Endothelial cell of umbilical vein (primary cell): ENCODE measurements at regions not wholly inside any gene's neighbourhood (a gene's known extent, or its start where the extent isn't known, plus 50 kb on each side); places are given as distances from the start of the nearest gene placed in this dataset.

ENCODE experiments used
- BruUV-seq: library from RNA; stranded (reverse); fragments of 400-500 nt; replicated peaks from 2 replicates; lab custom pipeline; 2021; lab: Mats Ljungman, UMichigan
- CTCF ChIA-PET: fragments of 300-600, 350-600 bp; sonication (Branson Sonifier 250); formaldehyde crosslinking; loops from one replicate; lab custom pipeline; 2021; ENCODE audit warnings: antibody characterized with exemption, inconsistent platforms; lab: Charles Lee
- POLR2A ChIA-PET: fragments of 300-600, 350-600 bp; sonication (Branson Sonifier 250); formaldehyde crosslinking; loops from one replicate; lab custom pipeline; 2021; ENCODE audit warnings: antibody characterized with exemption, inconsistent platforms; lab: Charles Lee
- DNase-seq: peaks from one replicate; pipeline ENCODE4 v3.0.0-alpha.2; 2011; ENCODE audit warnings: low read depth, low spot score
- FAIRE-seq: peaks from 2 replicates; lab custom pipeline; 2011; peaks lifted over from hg19 to GRCh38; lab: Jason Lieb, UNC
- H2AFZ ChIP-seq: 2 replicates; pipeline ENCODE4 v1.6.0; 2012; ENCODE audit warnings: low read depth, low read length, control low read depth, inconsistent platforms
- H3K27ac ChIP-seq: 2 replicates; pipeline ENCODE4 v1.5.1; 2011; ENCODE audit warnings: low read depth, mild to moderate bottlenecking, control low read depth, low read length, moderate library complexity; ENCODE audit not compliant: insufficient read depth
- H3K27me3 ChIP-seq, 2 experiments: 2 replicates each; pipeline versions ENCODE4 v1.6.0 to v1.6.1; 2011; ENCODE audit warnings: low read length in 2 of 2, mixed read lengths in 1 of 2; ENCODE audit not compliant: control insufficient read depth in 2 of 2, insufficient read depth in 2 of 2
- H3K36me3 ChIP-seq, 2 experiments: 2 replicates in 1 of 2; 3 replicates in 1 of 2; pipeline ENCODE4 v1.5.1; 2011; ENCODE audit warnings: low read length in 2 of 2, mild to moderate bottlenecking in 1 of 2, moderate library complexity in 1 of 2; ENCODE audit not compliant: control insufficient read depth in 2 of 2, insufficient read depth in 2 of 2; ENCODE audit errors: extremely low read depth in 1 of 2
- H3K4me1 ChIP-seq: 3 replicates; pipeline ENCODE4 v1.5.1; 2011; ENCODE audit warnings: mild to moderate bottlenecking, low read length; ENCODE audit not compliant: control insufficient read depth, insufficient read depth; ENCODE audit errors: extremely low read depth
- H3K4me2 ChIP-seq: 2 replicates; pipeline ENCODE4 v1.6.1; 2011; ENCODE audit warnings: low read length, control low read depth, mixed read lengths; ENCODE audit not compliant: insufficient read depth
- H3K4me3 ChIP-seq, 3 experiments: fragments of 200-600 bp in 1 of 3; sonication (generic), shearing (Covaris generic) in 1 of 3; replicated peaks in 1 of 3; 2 replicates each; pipeline ENCODE4 v1.5.1; 2011 to 2016; ENCODE audit warnings: control low read depth in 3 of 3, low read length in 3 of 3, mild to moderate bottlenecking in 2 of 3, inconsistent platforms in 1 of 3, low read depth in 1 of 3, moderate library complexity in 1 of 3; ENCODE audit not compliant: insufficient read depth in 1 of 3
- H3K79me2 ChIP-seq: 2 replicates; pipeline ENCODE4 v1.6.0; 2012; ENCODE audit warnings: low read length, inconsistent platforms; ENCODE audit not compliant: control insufficient read depth, insufficient read depth
- H3K9ac ChIP-seq: replicated peaks from 2 replicates; pipeline ENCODE3; 2011; ENCODE audit warnings: low read length, control low read depth; ENCODE audit not compliant: insufficient read depth; ENCODE audit errors: extremely low read depth
- H3K9me1 ChIP-seq: replicated peaks from 3 replicates; pipeline ENCODE4 v1.6.0; 2011; ENCODE audit warnings: mild to moderate bottlenecking, low read length; ENCODE audit not compliant: control insufficient read depth, insufficient read depth; ENCODE audit errors: extremely low read depth
- H3K9me3 ChIP-seq: replicated peaks from 2 replicates; pipeline ENCODE4 v1.5.1; 2012; ENCODE audit warnings: low read length, inconsistent platforms; ENCODE audit not compliant: control insufficient read depth, insufficient read depth
- H4K20me1 ChIP-seq: replicated peaks from 2 replicates; pipeline ENCODE3; 2011; ENCODE audit warnings: mild to moderate bottlenecking, low read length; ENCODE audit not compliant: control insufficient read depth, insufficient read depth; ENCODE audit errors: extremely low read depth
- CTCF ChIP-seq, 2 donors: IDR thresholded peaks; 1 replicate in 1 of 2; 2 replicates in 1 of 2; pipeline ENCODE4 v1.5.1; 2011; ENCODE audit warnings: low read length in 2 of 2, mild to moderate bottlenecking in 2 of 2, moderate library complexity in 2 of 2, control low read depth in 1 of 2, inconsistent platforms in 1 of 2, low read depth in 1 of 2; ENCODE audit not compliant: insufficient read depth in 1 of 2; ENCODE audit errors: extremely low read depth in 1 of 2
- EZH2 ChIP-seq: IDR thresholded peaks from 2 replicates; pipeline ENCODE4 v1.6.1; 2012; ENCODE audit warnings: borderline replicate concordance, low read depth, mild to moderate bottlenecking, moderate library complexity, low read length, inconsistent platforms; ENCODE audit not compliant: severe bottlenecking
- FOS ChIP-seq: IDR thresholded peaks from 2 replicates; pipeline ENCODE4 v1.6.1; 2011; ENCODE audit warnings: mild to moderate bottlenecking, low read length, moderate library complexity, borderline replicate concordance; ENCODE audit not compliant: insufficient read depth
- GATA2 ChIP-seq: IDR thresholded peaks from 2 replicates; pipeline ENCODE4 v1.7.0; 2011; ENCODE audit warnings: low read depth, mild to moderate bottlenecking, moderate library complexity, mixed read lengths, low read length; ENCODE audit not compliant: insufficient read length, insufficient read depth
- JUN ChIP-seq: IDR thresholded peaks from 2 replicates; pipeline ENCODE4 v1.6.1; 2011; ENCODE audit warnings: borderline replicate concordance, low read depth; ENCODE audit not compliant: insufficient read length, insufficient read depth
- MAX ChIP-seq: IDR thresholded peaks from 2 replicates; pipeline ENCODE4 v1.6.1; 2011; ENCODE audit not compliant: insufficient read depth, insufficient read length
- MYC ChIP-seq: IDR thresholded peaks from one replicate; pipeline ENCODE4 v1.6.1; 2011; ENCODE audit warnings: mild to moderate bottlenecking, low read depth, low read length
- POLR2A ChIP-seq: IDR thresholded peaks from 2 replicates; pipeline ENCODE4 v1.6.1; 2012; ENCODE audit warnings: low read depth, mild to moderate bottlenecking, control low read depth, low read length
- POLR2AphosphoS5 ChIP-seq: IDR thresholded peaks from 2 replicates; pipeline ENCODE4 v1.6.1; 2012; ENCODE audit warnings: low read depth, mild to moderate bottlenecking, control low read depth, low read length, moderate library complexity; ENCODE audit not compliant: insufficient read depth
- dilution Hi-C: fragments of 300-500 bp; cut with MboI; formaldehyde crosslinking; loops from one replicate; pipeline ENCODE4 v1.15.0; 2019; ENCODE audit warnings: low sequenced_read_pairs; ENCODE audit not compliant: extremely low pct_ligation_motif_present
- intact Hi-C: fragments of 100-400 bp; cut with micrococcal nuclease; formaldehyde crosslinking; loops from one replicate; pipeline ENCODE4 v1.10.0; 2022

DNA sequence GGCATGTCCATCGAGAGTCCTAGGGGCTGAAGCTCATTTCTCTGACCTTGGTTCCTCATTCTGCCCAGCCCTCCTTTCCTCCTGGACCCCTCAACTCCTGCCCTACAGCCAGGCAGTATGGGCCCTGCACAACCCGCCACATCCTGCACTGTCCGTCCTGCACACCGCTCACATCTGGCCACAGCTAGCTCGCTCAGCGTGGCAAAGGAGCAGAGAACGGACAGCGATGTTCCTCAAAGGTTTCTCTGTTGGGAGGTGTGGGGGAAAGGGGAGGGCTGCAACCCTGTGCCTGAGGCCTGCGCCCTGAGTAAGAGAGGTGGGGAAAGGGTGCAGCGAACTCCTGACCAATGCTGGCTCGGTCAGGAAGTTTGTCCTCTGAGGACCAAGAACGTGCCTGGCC is 90.1 kb downstream of the PXDC1 start:
- dilution Hi-C loops = no loop called here
- peaks cover 2 to 19% of the 10 kb centered on the region in 2 experiments for H3K27me3 ChIP-seq
- no peak for FAIRE-seq

More for the DNA sequence above, 90.1 kb downstream of the PXDC1 start:
- H3K36me3 ChIP-seq = no peaks in the 10 kb centered on the region
- TF ChIP-seq MAX (no peak), POLR2A (no peak), CTCF (IDR thresholded peaks at IDR 0.05; ENCODE audit: extremely low read depth in 1 of 2, insufficient read depth in 1 of 2, low read depth in 1 of 2, low read length in 2 of 2) (no peak), FOS (no peak), EZH2 (no peak), POLR2AphosphoS5 (no peak), GATA2 (no peak), JUN (no peak), MYC (no peak)
- H3K4me2 ChIP-seq = no peak overlapping the region
- no peak for DNase-seq
- intact Hi-C loops = no loop called here
- H3K79me2 ChIP-seq = no peaks in the 10 kb centered on the region
- H3K4me1 ChIP-seq = no peaks in the 10 kb centered on the region
- no peak overlapping the region for H3K27ac ChIP-seq
- H3K9me3 ChIP-seq = no peaks in the 10 kb centered on the region
- no peaks in the 10 kb centered on the region for H4K20me1 ChIP-seq
- H3K4me3 ChIP-seq = no peak overlapping the region
- CTCF ChIA-PET = interaction anchor here (0.5 kb wide), 1 partner anchor 474 kb away, joined by 3 read pairs; no protein-coding TSS in a partner anchor
- H2AFZ ChIP-seq = no peak overlapping the region
- POLR2A ChIA-PET = no interaction called here
- no peak overlapping the region for H3K9ac ChIP-seq
- H3K9me1 ChIP-seq = no peaks in the 10 kb centered on the region
- BruUV-seq = no TSS peak
